ENCODE measurements at regions not wholly inside any gene's neighbourhood (a gene's known extent, or its start where the extent isn't known, plus 50 kb on each side); places are given as distances from the start of the nearest gene placed in this dataset.

DNA sequence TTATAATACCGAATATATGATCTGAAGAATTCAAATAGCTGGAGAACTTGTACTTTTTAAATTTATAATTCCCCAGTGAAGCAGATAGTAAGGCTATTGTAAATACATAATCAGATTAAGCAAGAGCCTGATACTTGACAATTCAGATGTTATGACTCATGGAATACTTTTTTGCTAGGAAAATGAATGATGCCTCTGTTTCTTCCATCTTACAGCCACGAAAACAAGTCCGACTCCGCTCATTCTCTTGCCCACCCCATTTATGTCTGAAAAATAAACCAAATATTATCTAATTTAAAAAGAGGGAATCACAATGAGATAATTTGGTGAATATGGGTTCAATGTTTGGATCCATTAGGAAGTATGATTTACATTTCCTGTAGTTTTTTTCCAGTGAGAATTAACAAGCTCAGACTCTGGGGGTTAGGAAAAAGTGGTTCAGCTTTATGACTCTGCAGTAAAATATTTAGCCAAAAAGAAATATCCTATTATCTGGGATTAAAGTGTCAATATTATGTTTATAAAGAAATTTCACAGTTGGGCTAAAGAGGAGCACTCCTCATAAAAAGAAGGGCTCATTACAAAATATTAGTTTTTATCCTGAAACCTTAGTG lies 50.4 kb upstream of the DAB1 start:
- TF ChIP-seq, protein P1, sequence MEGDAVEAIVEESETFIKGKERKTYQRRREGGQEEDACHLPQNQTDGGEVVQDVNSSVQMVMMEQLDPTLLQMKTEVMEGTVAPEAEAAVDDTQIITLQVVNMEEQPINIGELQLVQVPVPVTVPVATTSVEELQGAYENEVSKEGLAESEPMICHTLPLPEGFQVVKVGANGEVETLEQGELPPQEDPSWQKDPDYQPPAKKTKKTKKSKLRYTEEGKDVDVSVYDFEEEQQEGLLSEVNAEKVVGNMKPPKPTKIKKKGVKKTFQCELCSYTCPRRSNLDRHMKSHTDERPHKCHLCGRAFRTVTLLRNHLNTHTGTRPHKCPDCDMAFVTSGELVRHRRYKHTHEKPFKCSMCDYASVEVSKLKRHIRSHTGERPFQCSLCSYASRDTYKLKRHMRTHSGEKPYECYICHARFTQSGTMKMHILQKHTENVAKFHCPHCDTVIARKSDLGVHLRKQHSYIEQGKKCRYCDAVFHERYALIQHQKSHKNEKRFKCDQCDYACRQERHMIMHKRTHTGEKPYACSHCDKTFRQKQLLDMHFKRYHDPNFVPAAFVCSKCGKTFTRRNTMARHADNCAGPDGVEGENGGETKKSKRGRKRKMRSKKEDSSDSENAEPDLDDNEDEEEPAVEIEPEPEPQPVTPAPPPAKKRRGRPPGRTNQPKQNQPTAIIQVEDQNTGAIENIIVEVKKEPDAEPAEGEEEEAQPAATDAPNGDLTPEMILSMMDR (IDR thresholded peaks at IDR 0.05; ENCODE audit: poor library complexity): no peak
- no peak for TF ChIP-seq EZH2phosphoT487 (IDR thresholded peaks at IDR 0.05; ENCODE audit: low read depth, severe bottlenecking, unreplicated experiment)
